Daoy (cell line): ENCODE measurements at regions not wholly inside any gene's neighbourhood (a gene's known extent, or its start where the extent isn't known, plus 50 kb on each side); places are given as distances from the start of the nearest gene placed in this dataset.
A peak's percentile ranks its signal among the peaks of the same experiment; 100 is the strongest.

ENCODE experiments used
- DNase-seq: peaks from one replicate; pipeline ENCODE4 v3.0.0-alpha.2; 2015; ENCODE audit warnings: low read depth

GRCh38 chr18:10033016-10033399 is 119.2 kb downstream of the VAPA start:
- DNase-seq = no peak

GRCh38 chr18:10035281-10035991 is 121.6 kb downstream of the VAPA start:
- peak; percentile 21 for DNase-seq

DNA sequence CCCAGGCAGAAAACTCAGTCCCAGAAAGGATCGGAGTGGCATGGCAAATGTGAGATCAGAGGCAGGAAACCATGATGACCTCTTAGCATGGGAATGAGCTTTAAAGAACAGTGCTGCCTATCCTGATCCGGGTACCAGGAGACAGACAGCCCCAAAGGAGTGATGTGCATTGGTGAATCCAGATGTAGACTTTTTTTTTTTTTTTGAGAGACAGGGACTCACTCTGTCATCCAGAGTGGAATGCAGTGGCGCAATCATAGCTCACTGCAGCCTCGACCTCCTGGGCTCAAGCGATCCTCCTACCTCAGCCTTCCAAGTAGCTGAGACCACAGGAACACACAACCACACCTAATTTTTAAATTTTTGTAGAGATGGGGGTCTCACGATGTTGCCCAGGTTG is 122.7 kb downstream of the VAPA start:
- no peak for DNase-seq

DNA sequence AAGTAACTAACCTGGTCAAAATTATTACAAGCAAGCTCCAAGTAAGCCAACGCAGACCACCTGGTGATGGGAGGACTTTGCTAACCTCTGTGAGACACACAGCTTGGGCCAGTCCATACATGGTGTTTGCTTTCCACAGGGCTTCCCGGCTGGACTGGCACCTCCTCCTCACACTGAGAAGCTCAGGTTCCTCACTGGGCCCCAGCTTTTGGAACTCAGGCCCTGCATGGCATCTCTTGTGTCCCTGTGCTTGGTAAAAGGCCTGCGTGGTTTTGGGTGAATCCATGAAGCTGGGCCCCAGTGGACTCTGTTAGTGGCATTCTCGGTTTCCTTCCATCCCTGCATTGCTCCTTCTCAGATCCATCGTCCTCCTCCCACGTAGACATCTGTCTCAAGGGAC is 123.4 kb downstream of the VAPA start:
- DNase-seq = no peak

DNA sequence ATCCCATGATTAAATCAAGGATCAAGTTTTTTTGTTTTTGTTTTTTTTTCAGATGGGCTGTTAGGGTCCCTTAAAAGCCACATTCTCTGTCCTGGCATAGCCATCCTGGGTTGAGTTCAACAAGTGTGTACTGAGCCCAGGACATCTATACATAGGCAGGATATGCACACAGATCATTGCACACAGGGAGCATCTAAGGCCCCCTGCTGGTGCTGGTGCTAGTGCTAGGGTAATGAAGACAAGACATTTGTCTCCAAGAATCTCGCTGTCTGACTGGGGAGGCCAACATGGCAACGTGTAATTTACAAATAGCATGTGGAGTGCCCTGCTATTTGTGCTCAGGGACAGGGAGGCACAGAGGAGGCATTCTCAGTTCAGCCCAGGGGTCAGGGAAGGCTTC is 124.5 kb downstream of the VAPA start:
- no peak for DNase-seq

DNA sequence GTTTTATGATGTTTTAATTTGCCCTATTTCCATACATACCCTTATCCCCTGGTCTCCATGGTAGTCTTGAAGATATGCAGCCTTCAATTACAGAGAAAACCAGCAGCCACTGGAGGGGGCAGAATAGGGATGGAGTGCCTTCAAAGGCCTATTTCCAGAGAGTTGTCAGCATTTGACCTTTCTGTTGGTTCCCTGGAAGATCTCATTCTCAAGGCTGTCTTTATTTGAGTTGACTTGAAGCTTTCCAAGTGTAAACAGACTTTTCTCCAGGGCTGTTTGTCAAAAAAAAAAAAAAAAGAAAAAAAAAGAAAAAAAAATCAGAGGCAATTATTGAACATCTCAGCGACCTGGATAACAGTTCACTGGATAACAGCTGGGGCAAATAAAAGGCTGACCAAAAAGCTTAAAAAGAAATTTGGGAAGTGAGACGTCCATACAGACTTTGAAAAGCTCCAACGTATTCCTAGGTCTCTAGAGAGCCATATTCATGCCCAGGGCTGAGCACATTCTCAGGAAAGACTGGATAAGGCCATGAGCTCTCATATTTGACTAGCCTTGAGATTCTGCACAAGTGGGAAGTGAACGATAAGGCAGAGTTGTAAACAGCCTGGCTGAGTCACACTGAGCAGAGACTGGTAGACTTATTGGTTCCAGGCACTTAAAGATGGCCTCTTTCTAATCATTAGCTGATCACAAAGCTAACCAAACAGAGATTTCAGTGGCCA is 126.6 kb downstream of the VAPA start:
- DNase-seq = no peak

DNA sequence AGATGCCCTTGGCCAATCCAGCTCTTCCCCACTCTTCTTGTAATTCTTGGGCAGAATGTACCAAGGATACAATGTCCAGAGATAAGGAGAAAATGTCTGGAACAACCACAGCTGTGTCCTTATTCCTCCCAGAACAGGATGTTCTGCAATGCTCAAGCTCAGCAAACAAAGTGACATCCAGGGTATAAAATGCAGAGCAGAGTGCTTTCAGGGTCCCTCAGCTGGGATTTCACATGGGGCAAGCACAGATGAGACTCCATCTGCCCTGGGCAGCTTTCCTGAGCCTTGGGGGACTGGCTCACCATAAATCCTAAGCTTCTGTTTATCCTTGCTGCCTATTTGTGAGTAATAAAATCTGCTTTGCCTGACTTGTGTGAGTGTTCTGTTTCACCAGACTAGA is 127.4 kb downstream of the VAPA start:
- no peak for DNase-seq

DNA sequence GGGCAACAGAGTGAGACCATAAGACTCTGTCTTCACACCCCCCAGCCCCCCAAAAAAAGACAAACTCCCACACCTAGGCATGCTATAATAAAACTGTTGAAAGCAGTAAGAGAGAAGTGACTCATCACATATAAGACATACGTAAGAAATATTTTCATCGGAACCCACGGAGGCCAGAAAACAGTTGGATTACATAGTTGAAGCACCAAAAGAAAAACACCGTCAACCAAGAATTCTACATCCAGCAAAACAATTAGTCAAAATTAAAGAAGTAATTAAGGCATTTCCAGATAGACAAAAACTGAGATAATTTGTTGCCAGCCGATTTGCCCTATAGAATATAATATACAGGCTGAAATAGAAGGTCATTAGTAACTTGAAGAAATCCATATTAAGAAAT is 128.7 kb downstream of the VAPA start:
- no peak for DNase-seq

GRCh38 chr18:10044054-10044453 is 130.2 kb downstream of the VAPA start:
- no peak for DNase-seq

DNA sequence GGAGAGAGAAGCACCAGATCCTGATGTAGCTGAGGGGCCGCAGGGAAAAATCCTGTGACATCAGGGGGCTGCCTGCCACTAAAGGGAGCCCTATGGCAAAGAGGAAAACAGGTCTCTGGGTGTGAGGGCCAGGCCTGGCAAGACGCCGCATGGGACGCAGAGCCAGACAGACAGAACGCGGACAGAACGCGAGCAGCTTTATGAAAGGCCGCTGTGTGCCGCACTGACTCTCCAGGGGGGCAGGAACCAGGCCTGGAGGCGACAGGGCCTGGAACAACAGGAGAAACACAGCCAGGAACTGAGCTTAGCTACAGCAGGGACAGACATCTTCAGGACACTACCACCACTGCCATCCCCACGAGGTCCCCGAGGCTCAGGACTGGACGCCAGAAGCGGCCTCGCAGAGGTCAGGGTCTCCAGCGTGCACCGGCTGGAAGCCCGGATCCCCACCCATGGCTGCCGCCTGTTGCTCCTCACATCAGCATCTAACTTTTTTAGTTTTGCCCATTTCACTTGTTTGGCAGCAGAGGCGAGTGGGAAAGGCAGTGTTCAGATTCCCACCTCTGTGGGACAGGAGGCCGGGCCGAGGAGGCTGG is 131.6 kb downstream of the VAPA start:
- no peak for DNase-seq

DNA sequence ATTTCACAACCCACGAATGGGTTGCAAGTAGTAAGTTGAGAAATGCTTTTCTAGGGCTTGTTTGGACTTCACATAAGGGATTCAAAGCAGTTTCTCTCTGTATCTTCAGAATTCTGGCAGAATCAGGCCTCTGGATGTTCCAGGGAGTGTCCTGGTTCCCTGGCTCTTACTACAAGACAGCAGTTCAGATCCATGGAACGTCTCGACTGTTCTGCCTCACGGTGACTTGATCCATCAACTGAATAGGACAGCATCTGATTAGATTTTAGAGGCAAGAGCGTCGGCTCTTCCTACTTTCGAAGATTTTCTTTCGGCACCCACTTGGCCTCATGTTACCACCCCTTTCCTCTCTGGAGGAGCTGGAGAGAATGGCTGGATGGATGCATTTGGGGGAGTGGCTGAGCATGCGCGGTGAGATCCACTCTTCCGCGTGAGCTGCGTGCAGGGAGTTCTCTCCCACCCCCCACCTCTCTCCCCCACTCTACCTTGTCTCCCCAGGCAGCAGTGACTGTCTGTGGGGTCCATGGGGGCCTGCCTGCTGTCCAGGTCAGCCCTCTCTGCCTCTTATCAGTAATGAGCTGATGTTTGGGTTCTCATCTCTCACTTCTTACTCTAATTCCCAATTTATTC is 132.5 kb downstream of the VAPA start:
- no peak for DNase-seq

GRCh38 chr18:10047237-10047636 is 133.4 kb downstream of the VAPA start:
- peak; percentile 52 for DNase-seq

DNA sequence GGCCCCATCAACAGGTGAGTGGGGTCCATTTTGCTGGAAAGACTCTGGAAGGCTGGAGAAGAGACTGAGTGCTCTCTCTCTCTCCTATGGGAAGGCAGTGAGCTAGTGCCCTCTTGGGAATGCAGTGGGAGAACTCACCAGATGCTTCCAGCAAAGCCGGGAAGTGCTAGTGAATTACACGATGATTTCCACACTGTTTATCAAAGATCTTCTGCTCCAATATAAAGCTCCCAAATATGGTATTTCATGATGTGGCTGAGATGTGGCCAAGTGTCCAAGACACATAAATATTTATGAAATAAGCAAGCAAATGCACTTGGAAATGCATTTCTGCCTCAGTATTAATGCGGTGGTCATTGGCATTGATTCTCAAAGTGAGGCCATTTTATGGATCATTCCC is 135.9 kb downstream of the VAPA start:
- no peak for DNase-seq

GRCh38 chr18:10050956-10051355 is 137.1 kb downstream of the VAPA start:
- no peak for DNase-seq

DNA sequence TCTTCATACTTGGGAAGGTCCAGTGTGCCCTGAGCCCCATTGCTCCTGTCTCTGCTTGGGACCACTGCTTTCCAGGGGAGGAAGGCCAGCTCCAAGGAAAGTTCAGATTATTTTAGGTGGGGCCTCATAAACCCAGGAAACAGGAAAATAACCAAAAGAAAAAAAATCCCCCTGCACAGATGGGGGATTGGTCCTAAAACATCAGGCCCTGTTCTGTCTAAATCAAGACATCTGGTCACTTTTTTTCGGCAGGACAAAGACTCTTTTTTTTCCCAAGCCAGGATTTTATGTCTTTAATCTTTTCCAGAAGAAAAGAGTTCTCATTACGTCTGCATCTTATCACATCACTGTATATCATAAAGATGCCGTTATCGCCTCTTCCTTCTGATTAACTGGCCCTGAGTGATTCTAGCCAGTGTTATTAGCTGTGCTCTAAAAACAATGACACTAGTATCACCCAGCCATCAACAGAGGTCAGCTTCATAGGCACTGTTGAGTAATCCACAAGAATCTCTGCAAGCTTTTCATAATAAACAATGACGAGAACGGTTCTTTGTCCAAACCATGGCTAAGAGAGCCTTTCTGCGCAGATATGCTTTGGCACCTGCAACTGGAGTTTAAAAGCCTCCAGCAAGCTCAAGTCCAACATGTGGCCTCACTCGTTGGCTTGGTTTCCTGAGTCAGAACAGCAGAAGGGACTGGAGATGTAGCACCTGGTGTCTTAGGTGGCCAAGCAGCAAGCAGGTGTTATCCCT is 138.2 kb downstream of the VAPA start:
- DNase-seq = peak; percentile 7

DNA sequence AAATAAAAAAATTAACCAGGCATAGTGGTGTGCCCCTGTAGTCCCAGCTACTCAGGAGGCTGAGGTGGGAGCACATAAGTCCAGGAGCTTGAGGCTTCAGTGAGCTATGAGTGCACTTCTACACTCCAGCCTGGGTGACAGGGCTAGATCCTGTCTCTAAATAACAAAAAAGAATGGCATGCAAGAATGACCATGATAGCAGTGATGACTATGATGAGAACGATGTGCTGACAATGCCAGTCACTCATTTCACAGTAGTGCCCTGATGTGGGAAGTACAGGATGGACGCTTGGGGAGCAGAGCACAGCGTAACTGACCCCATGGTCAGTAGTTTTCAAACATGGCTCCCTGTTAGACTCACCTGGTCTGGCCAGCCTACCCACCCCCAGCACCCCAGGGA is 139.1 kb downstream of the VAPA start:
- DNase-seq = no peak

DNA sequence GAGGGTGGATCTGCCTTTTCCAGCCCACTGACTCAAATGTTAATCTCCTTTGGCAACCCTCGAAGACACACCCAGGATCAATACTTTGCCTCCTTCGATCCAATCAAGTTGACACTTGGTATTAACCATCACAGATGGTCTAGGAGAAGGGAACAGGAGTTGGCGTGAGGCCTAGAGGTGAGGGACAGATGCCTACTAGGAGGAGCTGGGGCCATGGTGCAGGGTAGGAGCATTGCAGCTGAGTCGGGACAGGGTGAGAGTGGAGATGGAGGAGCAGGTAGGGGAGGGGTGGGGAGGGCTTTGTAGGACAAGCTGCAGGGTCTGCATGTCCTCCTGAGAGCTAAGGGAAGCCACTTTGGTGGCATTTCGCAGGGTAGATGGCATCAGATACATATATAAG is 140.0 kb downstream of the VAPA start:
- DNase-seq = no peak

DNA sequence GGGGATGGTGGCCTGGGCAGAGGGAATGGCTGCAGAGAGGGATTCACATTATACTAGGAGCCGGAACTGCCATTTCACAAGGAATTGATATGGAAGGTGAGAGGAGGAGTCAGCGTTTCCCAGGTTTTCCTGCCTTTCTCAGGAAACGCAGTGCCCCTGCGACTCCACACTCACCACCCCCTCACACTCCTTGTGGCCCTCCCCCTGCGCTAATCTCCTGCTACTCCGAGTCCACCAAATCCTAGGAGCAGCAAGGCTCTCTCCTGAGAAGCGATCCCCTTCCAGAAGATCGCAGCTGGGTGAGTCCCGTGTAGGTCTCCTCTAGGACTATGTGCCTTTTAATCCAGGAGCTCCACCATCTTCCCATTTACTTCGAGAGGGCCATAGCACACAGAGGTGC is 140.6 kb downstream of the VAPA start:
- DNase-seq = no peak

DNA sequence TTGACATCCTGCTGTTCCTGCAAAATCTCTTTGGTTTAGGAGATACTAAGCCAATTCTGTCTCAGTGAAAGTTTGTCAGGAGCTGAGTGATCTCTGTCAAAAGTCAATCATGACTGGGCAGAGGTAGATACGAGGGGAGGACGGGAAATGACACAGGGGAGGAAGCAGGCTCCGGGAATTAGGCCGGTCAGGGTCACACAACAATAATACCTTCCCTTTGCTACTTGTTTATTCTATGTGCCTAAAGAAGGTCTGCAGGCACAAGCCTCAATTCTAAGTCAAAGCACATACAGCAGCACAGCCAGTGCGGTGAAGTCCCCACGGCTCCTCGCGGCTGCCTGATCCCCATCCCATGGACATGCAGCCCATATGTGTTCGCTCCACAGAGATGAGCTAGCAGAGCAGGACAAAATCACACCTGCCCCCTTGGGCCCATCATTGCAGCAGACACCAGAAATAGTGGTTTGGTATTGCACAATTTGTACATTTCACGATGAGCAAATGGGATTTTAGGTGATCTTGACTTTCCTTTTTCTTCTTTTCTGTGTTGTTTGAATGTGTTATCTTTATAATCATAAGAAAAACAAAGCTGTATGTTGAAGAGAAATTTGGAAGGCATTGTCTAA is 141.4 kb downstream of the VAPA start:
- DNase-seq = no peak

DNA sequence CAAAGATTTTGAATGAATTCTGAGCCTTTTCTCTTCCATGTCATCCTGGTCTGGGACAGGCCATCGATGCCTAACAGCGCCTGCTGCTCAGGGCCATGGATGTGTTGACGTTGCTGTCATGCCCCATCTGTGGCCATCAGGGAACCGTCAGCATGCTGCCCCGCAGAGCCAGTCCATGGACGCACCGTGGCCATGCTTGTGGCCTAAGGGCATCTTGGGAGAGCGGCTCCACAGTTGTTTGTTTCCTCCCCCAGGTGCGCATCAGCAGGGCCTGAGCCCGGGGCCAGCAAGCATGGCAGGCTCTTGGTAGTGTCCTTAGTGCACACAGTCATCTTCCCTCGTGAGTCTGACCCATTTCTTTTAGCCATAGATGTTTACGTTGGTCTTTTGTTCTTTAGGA is 142.7 kb downstream of the VAPA start:
- no peak for DNase-seq

DNA sequence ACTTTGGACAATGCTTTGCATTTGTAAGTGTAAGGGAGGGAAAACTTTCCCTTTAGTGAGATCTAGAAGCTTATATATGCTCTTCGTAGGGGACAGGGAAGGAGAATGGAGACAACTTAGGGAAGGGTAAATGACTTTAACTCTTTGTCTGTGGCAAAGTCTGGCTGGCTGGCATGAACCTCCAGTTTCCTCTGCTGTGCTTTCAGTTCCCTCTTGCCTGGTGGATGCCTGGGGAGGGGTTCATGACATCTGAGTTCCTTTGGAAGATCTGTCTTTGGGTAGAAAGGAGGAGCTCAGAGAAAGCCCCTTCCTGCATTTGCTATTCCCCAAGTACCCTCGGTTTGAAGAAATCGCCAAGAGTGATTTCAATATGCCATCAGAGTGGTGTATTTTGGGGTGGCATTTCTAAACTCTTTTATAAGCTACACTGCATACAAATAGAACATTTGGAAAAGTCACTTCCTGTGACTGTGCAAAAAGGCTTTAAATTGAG is 143.6 kb downstream of the VAPA start:
- no peak for DNase-seq
